ENCODE measurements at regions not wholly inside any gene's neighbourhood (a gene's known extent, or its start where the extent isn't known, plus 50 kb on each side); places are given as distances from the start of the nearest gene placed in this dataset.

DNA sequence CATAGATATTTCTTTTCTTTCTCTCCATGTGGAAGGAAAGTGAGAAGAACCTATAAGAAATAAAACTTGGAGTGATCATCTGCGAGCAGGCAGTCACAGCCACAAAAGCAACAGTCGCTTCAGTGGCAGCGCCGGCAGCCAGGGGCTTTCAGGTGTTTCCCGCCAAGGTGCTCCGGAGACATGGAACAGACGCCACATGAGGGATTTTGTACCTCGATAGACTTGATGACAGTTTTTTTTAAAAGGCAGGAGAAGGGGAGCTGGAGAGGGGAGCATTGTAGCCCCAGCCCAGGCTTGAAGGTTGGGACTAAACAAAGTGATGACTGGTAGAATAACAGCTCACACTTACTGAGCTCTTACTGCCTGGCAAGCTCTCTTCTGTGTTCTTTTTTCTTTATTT is 471.4 kb upstream of the B3GAT1 start:
- H3K4me1 ChIP-seq (ENCODE audit: control insufficient read depth, extremely low read depth, insufficient read depth, low read length), result no peaks in the 10 kb centered on the region
- DNase-seq (ENCODE audit: low read depth in 2 of 2), result no peak
- H3K4me2 ChIP-seq (ENCODE audit: extremely low read depth, insufficient read depth, low read length), result no peak overlapping the region
- no peak overlapping the region for H3K27ac ChIP-seq (ENCODE audit: insufficient read depth, low read length)
- no peak overlapping the region for H2AFZ ChIP-seq (ENCODE audit: low read length)
- H3K79me2 ChIP-seq (ENCODE audit: control insufficient read depth, insufficient read depth, low read length), result no peaks in the 10 kb centered on the region
- H3K36me3 ChIP-seq (ENCODE audit: control insufficient read depth, insufficient read depth, low read length), result no peaks in the 10 kb centered on the region
- no peak overlapping the region for H3K9ac ChIP-seq (ENCODE audit: insufficient read depth, low read length)
- H3K4me3 ChIP-seq (replicated peaks in 1 of 4; ENCODE audit: control extremely low read depth in 1 of 4, insufficient read depth in 1 of 4, low read depth in 3 of 4, low read length in 4 of 4), result no peak overlapping the region
- no peaks in the 10 kb centered on the region for H4K20me1 ChIP-seq (ENCODE audit: control insufficient read depth, extremely low read depth, insufficient read depth, low read length)
- H3K9me3 ChIP-seq (ENCODE audit: control insufficient read depth, insufficient read depth, low read depth, low read length), result no peaks in the 10 kb centered on the region
- no peak for TF ChIP-seq CTCF (conservative IDR thresholded peaks at IDR 0.05 in 1 of 2, IDR thresholded peaks at IDR 0.05 in 1 of 2; ENCODE audit: low read depth in 1 of 2, low read length in 2 of 2)
- no peak for TF ChIP-seq EZH2 (IDR thresholded peaks at IDR 0.05; ENCODE audit: low read length, missing control alignments)
- H3K27me3 ChIP-seq (ENCODE audit: control insufficient read depth, insufficient read depth, low read length), result no peaks in the 10 kb centered on the region

- no peak overlapping the region for H3K4me2 ChIP-seq (ENCODE audit: extremely low read depth, insufficient read depth, low read length)
These were observed 470.7 kb upstream of the B3GAT1 start for GRCh38 chr11:134882671-134883297.

GRCh38 chr11:134882141-134882540 is 470.1 kb upstream of the B3GAT1 start:
- Histone ChIP-seq H3K4me1 (ENCODE audit: control insufficient read depth, extremely low read depth, insufficient read depth, low read length) (no peaks in the 10 kb centered on the region), H3K27me3 (ENCODE audit: control insufficient read depth, insufficient read depth, low read length) (no peaks in the 10 kb centered on the region), H4K20me1 (ENCODE audit: control insufficient read depth, extremely low read depth, insufficient read depth, low read length) (no peaks in the 10 kb centered on the region), H3K4me3 (replicated peaks in 1 of 4; ENCODE audit: control extremely low read depth in 1 of 4, insufficient read depth in 1 of 4, low read depth in 3 of 4, low read length in 4 of 4) (no peak overlapping the region), H3K9me3 (ENCODE audit: control insufficient read depth, insufficient read depth, low read depth, low read length) (no peaks in the 10 kb centered on the region), H3K4me2 (ENCODE audit: extremely low read depth, insufficient read depth, low read length) (no peak overlapping the region), H2AFZ (ENCODE audit: low read length) (no peak overlapping the region), H3K9ac (ENCODE audit: insufficient read depth, low read length) (no peak overlapping the region), H3K79me2 (ENCODE audit: control insufficient read depth, insufficient read depth, low read length) (no peaks in the 10 kb centered on the region), H3K36me3 (ENCODE audit: control insufficient read depth, insufficient read depth, low read length) (no peaks in the 10 kb centered on the region), H3K27ac (ENCODE audit: insufficient read depth, low read length) (no peak overlapping the region)
- DNase-seq (ENCODE audit: low read depth in 2 of 2), result no peak
- no peak for TF ChIP-seq EZH2 (IDR thresholded peaks at IDR 0.05; ENCODE audit: low read length, missing control alignments)
- TF ChIP-seq CTCF (conservative IDR thresholded peaks at IDR 0.05 in 1 of 2, IDR thresholded peaks at IDR 0.05 in 1 of 2; ENCODE audit: low read depth in 1 of 2, low read length in 2 of 2), result no peak

More at GRCh38 chr11:134882671-134883297, 470.7 kb upstream of the B3GAT1 start:
- no peak for TF ChIP-seq EZH2 (IDR thresholded peaks at IDR 0.05; ENCODE audit: low read length, missing control alignments)
- no peak for TF ChIP-seq CTCF (conservative IDR thresholded peaks at IDR 0.05 in 1 of 2, IDR thresholded peaks at IDR 0.05 in 1 of 2; ENCODE audit: low read depth in 1 of 2, low read length in 2 of 2)
- Histone ChIP-seq H3K9ac (ENCODE audit: insufficient read depth, low read length) (no peak overlapping the region), H3K27ac (ENCODE audit: insufficient read depth, low read length) (no peak overlapping the region), H4K20me1 (ENCODE audit: control insufficient read depth, extremely low read depth, insufficient read depth, low read length) (no peaks in the 10 kb centered on the region), H3K4me1 (ENCODE audit: control insufficient read depth, extremely low read depth, insufficient read depth, low read length) (no peaks in the 10 kb centered on the region), H3K36me3 (ENCODE audit: control insufficient read depth, insufficient read depth, low read length) (no peaks in the 10 kb centered on the region), H3K9me3 (ENCODE audit: control insufficient read depth, insufficient read depth, low read depth, low read length) (no peaks in the 10 kb centered on the region), H3K27me3 (ENCODE audit: control insufficient read depth, insufficient read depth, low read length) (no peaks in the 10 kb centered on the region), H3K79me2 (ENCODE audit: control insufficient read depth, insufficient read depth, low read length) (no peaks in the 10 kb centered on the region), H3K4me3 (replicated peaks in 1 of 4; ENCODE audit: control extremely low read depth in 1 of 4, insufficient read depth in 1 of 4, low read depth in 3 of 4, low read length in 4 of 4) (no peak overlapping the region), H2AFZ (ENCODE audit: low read length) (no peak overlapping the region)
- DNase-seq (ENCODE audit: low read depth in 2 of 2), result no peak
